Upper lobe of right lung (tissue), 1 donor: ENCODE measurements at regions not wholly inside any gene's neighbourhood (a gene's known extent, or its start where the extent isn't known, plus 50 kb on each side); places are given as distances from the start of the nearest gene placed in this dataset.

Experiments
- ATAC-seq: fragments of 200-7000 bp; cut with Tn5 transposase; one replicate; pipeline ENCODE4 v1.9.1; 2020; ENCODE audit warnings: mild to moderate bottlenecking, moderate library complexity
- DNase-seq: peaks from one replicate; pipeline ENCODE4 v3.0.0-alpha.2; 2020
- H3K27ac ChIP-seq: fragments of 200-600 bp; one replicate; pipeline ENCODE4 v1.8.0; 2022
- H3K27me3 ChIP-seq: fragments of 200-600 bp; one replicate; pipeline ENCODE4 v1.8.0; 2022; ENCODE audit warnings: mild to moderate bottlenecking
- H3K36me3 ChIP-seq: fragments of 200-600 bp; one replicate; pipeline ENCODE4 v1.8.0; 2022
- H3K4me1 ChIP-seq: fragments of 200-600 bp; one replicate; pipeline ENCODE4 v1.8.0; 2022
- H3K4me3 ChIP-seq: fragments of 200-600 bp; one replicate; pipeline ENCODE4 v1.8.0; 2022; ENCODE audit warnings: mild to moderate bottlenecking
- H3K9me3 ChIP-seq: fragments of 200-600 bp; one replicate; pipeline ENCODE4 v1.8.0; 2022
- CTCF ChIP-seq: fragments of 200-600 bp; IDR thresholded peaks from one replicate; pipeline ENCODE4 v1.8.0; 2022; ENCODE audit warnings: antibody characterized with exemption
- intact Hi-C: fragments of 100-400 bp; cut with DNase I; formaldehyde crosslinking; loops from one replicate; pipeline ENCODE4 v1.11.0; 2022
- donor health status: DM: no; HTN: yes; CAD: no; lungs with severe emphysema.

DNA sequence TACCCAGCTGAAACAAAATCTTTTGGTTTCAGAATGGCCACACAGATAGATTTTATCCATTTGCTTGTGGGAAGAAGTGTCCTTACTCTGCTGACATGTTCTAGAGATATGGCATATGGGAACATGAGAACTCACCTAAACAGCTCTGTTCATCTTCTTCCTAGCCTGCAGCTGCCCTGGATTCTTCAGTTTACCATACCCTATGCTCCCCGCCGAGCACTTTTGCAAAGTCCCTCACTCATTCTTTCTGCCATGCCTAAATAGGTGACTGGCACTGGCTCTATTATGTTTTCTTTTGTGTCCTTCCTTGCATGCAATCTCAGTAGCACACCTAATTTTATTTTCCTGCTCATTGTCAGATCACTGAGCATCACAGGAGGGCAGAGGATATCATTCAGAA, 293.7 kb upstream of the RSPO3 start:
- no peak for ATAC-seq
- Histone ChIP-seq H3K9me3 (no peaks in the 10 kb centered on the region), H3K36me3 (no peaks in the 10 kb centered on the region), H3K4me3 (no peak overlapping the region), H3K4me1 (no peaks in the 10 kb centered on the region), H3K27me3 (no peaks in the 10 kb centered on the region), H3K27ac (no peak overlapping the region)
- TF ChIP-seq CTCF = no peak
- DNase-seq = no peak
- intact Hi-C loops = no loop called here

DNA sequence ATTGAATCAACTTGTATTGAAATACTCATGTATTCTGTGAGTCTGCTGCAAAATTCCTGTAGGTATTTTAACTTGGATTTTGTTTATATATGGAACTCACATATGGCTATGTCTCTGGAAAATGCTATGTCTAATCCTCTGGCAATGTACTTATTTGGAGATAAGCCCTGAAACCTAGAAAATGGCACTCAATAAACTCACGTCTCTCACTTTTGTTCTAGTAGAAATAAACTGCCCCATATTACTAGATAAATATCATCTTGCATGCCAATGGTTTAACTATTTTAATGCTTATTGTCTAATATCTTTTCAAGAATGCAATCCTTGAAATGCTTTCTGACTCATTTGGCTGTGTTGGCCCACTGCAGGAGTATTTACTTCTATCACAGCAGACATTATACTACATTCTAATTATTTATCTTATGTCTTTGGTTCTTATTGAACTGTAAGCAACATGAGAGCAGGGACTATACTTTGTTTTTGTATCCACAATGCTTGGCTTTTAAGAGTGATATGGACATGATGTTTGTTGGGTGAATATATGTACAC, 292.2 kb upstream of the RSPO3 start:
- intact Hi-C loops = no loop called here
- Histone ChIP-seq H3K9me3 (no peaks in the 10 kb centered on the region), H3K4me1 (no peaks in the 10 kb centered on the region), H3K4me3 (no peak overlapping the region), H3K36me3 (no peaks in the 10 kb centered on the region), H3K27ac (no peak overlapping the region), H3K27me3 (no peaks in the 10 kb centered on the region)
- DNase-seq (no peak), ATAC-seq (no peak)
- no peak for TF ChIP-seq CTCF

- no peaks in the 10 kb centered on the region for H3K36me3 ChIP-seq
- no peak for ATAC-seq
- no peak overlapping the region for H3K4me3 ChIP-seq
- no peak overlapping the region for H3K27ac ChIP-seq
- no peaks in the 10 kb centered on the region for H3K4me1 ChIP-seq
- intact Hi-C loops = no loop called here
- no peak for TF ChIP-seq CTCF
- H3K9me3 ChIP-seq = no peaks in the 10 kb centered on the region
- DNase-seq = no peak
- H3K27me3 ChIP-seq = no peaks in the 10 kb centered on the region
Observed at GRCh38 chr6:126831461-126831860, 287.0 kb upstream of the RSPO3 start.

GRCh38 chr6:126842769-126843168, 275.7 kb upstream of the RSPO3 start:
- no peaks in the 10 kb centered on the region for H3K4me1 ChIP-seq
- intact Hi-C loops = no loop called here
- H3K9me3 ChIP-seq = no peaks in the 10 kb centered on the region
- no peak overlapping the region for H3K4me3 ChIP-seq
- H3K36me3 ChIP-seq = no peaks in the 10 kb centered on the region
- DNase-seq (no peak), ATAC-seq (no peak)
- no peak overlapping the region for H3K27ac ChIP-seq
- H3K27me3 ChIP-seq = no peaks in the 10 kb centered on the region
- no peak for TF ChIP-seq CTCF

DNA sequence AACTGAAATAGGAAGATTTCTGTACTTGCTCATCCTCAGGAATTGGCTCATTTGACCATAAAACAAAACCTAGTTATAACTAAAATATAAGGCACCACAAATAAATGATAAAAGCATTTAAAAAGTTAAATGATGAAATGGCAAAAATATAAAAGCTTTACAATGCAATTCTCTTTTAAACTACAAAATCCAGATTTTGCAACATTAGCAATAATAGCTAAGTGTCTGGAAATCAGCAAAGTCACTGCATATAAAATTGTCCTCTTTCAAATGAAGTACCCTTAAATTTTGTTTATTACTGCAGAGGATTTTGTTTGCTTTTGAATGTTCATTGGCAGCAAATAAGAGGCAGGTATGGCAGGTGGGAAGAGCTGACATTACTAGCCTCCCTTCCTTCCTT, 270.4 kb upstream of the RSPO3 start:
- Histone ChIP-seq H3K36me3 (no peaks in the 10 kb centered on the region), H3K4me1 (no peaks in the 10 kb centered on the region), H3K9me3 (no peaks in the 10 kb centered on the region), H3K27me3 (no peaks in the 10 kb centered on the region), H3K27ac (no peak overlapping the region), H3K4me3 (no peak overlapping the region)
- TF ChIP-seq CTCF = no peak
- intact Hi-C loops = no loop called here
- DNase-seq (no peak), ATAC-seq (no peak)

GRCh38 chr6:126867641-126868040, 250.8 kb upstream of the RSPO3 start:
- no peak overlapping the region for H3K4me3 ChIP-seq
- no peaks in the 10 kb centered on the region for H3K36me3 ChIP-seq
- ATAC-seq (no peak), DNase-seq (no peak)
- intact Hi-C loops = no loop called here
- H3K27ac ChIP-seq = no peak overlapping the region
- TF ChIP-seq CTCF = no peak
- H3K9me3 ChIP-seq = no peaks in the 10 kb centered on the region
- H3K4me1 ChIP-seq = no peaks in the 10 kb centered on the region
- no peaks in the 10 kb centered on the region for H3K27me3 ChIP-seq
